PC-3 (cell line): ENCODE measurements at regions not wholly inside any gene's neighbourhood (a gene's known extent, or its start where the extent isn't known, plus 50 kb on each side); places are given as distances from the start of the nearest gene placed in this dataset.
"Not testable (repeated sequence)": the region's sequence is repeated elsewhere in the genome, so short reads cannot be mapped to it uniquely, and the experiment has no call there.

Experiments used
- CTCF ChIP-seq: fragments of 300-600 bp; sonication (generic); conservative IDR thresholded peaks from 2 replicates; pipeline ENCODE4 v1.5.1; 2017; ENCODE audit warnings: antibody characterized with exemption, low read depth, mild to moderate bottlenecking, low read length
- EZH2 ChIP-seq: fragments of 300-600 bp; sonication (generic); IDR thresholded peaks from one replicate; pipeline ENCODE4 v1.6.1; 2017; ENCODE audit warnings: antibody characterized with exemption, mild to moderate bottlenecking, low read length; ENCODE audit not compliant: unreplicated experiment
- EZH2phosphoT487 ChIP-seq: fragments of 300-600 bp; sonication (generic); IDR thresholded peaks from 2 replicates; pipeline ENCODE4 v1.6.1; 2018; ENCODE audit warnings: mild to moderate bottlenecking, antibody characterized with exemption, low read length, borderline replicate concordance

- not testable (repeated sequence) for TF ChIP-seq CTCF, EZH2, EZH2phosphoT487
These were observed 154.9 kb upstream of the IQSEC1 start for GRCh38 chr3:13228169-13228568.
